Body of pancreas (tissue), 4 donors: ENCODE measurements at regions not wholly inside any gene's neighbourhood (a gene's known extent, or its start where the extent isn't known, plus 50 kb on each side); places are given as distances from the start of the nearest gene placed in this dataset.

Experiments used
- ATAC-seq: fragments of 150-250 bp; one replicate; pipeline ENCODE4 v1.9.1; 2016
- DNase-seq, 4 donors: peaks; one replicate each; pipeline ENCODE4 v3.0.0-alpha.2; 2019
- H3K27ac ChIP-seq, 4 donors: fragments of 200-600 bp; sonication (generic); 1 replicate in 3 of 4; 2 replicates in 1 of 4; pipeline versions ENCODE4 v1.5.1 to v1.6.1; 2016 to 2019; ENCODE audit warnings: mild to moderate bottlenecking in 1 of 4, mixed read lengths in 1 of 4, moderate library complexity in 1 of 4
- H3K27me3 ChIP-seq, 2 donors: fragments of 200-600 bp; sonication (generic); one replicate each; pipeline ENCODE4 v1.6.0; 2016; ENCODE audit warnings: mild to moderate bottlenecking in 1 of 2
- H3K36me3 ChIP-seq, 2 donors: fragments of 200-600 bp; sonication (generic); replicated peaks in 1 of 2; 2 replicates each; pipeline ENCODE4 v1.5.1; 2016; ENCODE audit warnings: low read depth in 2 of 2; ENCODE audit not compliant: insufficient read depth in 1 of 2
- H3K4me1 ChIP-seq: fragments of 200-600 bp; sonication (generic); one replicate; pipeline ENCODE4 v1.6.0; 2016
- H3K4me3 ChIP-seq, 2 donors: fragments of 200-600 bp; sonication (generic); 1 replicate in 1 of 2; 2 replicates in 1 of 2; pipeline ENCODE4 v1.5.1; 2016 to 2019
- H3K9me3 ChIP-seq, 3 donors: fragments of 200-600 bp; sonication (generic); 1 replicate in 2 of 3; 2 replicates in 1 of 3; pipeline ENCODE4 v1.5.1; 2016
- POLR2A ChIP-seq, 3 donors: fragments of 450-650 bp; IDR thresholded peaks; one replicate each; pipeline ENCODE4 v1.6.1; 2016; ENCODE audit warnings: antibody characterized with exemption in 3 of 3, mild to moderate bottlenecking in 2 of 3
- WGBS, 2 donors: methylation state at CpG; one replicate each; pipeline ENCODE4 v1.1.5; 2017; 5-methylcytosine and 5-hydroxymethylcytosine counted together
- intact Hi-C: fragments of 100-400 bp; cut with DNase I; formaldehyde crosslinking; loops from one replicate; pipeline ENCODE4 v1.15.1; 2023
- TF ChIP-seq, protein P1 (sequence below), 7 experiments: fragments of 450-650 bp in 4 of 7; fragments of 200-600 bp in 3 of 7; sonication (generic) in 3 of 7; IDR thresholded peaks; one replicate each; pipeline ENCODE4 v1.5.1; 2016 to 2019; ENCODE audit warnings: antibody characterized with exemption in 7 of 7

DNA sequence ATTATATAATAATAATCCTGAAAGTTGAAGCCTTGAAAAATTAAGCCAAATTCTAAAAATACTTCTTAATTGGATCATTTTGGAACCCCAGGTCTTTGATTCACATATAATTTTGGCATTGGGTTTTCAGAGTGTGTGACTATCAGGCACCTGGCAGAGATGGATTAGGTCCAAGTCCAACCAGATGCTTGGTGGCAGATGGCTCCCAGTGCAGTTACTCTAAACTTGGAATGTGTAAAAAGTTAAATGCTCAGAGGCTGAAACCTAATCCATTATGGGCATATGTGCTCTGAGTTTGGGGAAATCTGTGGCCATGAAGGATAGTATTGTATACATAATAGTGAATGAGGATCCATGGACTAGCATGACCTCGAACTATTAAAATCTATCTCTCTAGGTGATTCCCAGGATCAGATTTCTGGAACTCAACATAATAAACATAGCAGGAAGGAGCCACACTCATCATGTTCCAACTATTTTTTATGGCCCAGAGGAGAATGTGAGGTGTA lies 333.0 kb downstream of the RPRM start:
- Histone ChIP-seq H3K36me3 (no peaks in the 10 kb centered on the region), H3K27ac (no peak overlapping the region), H3K4me3 (no peak overlapping the region), H3K4me1 (peaks cover 8% of the 10 kb centered on the region), H3K27me3 (no peaks in the 10 kb centered on the region), H3K9me3 (no peaks in the 10 kb centered on the region)
- WGBS, 2 donors, result 35 to 43% methylated on average over 1 of the region's 1 CpG
- TF ChIP-seq POLR2A (IDR thresholded peaks at IDR 0.05), result no peak
- TF ChIP-seq, protein P1, sequence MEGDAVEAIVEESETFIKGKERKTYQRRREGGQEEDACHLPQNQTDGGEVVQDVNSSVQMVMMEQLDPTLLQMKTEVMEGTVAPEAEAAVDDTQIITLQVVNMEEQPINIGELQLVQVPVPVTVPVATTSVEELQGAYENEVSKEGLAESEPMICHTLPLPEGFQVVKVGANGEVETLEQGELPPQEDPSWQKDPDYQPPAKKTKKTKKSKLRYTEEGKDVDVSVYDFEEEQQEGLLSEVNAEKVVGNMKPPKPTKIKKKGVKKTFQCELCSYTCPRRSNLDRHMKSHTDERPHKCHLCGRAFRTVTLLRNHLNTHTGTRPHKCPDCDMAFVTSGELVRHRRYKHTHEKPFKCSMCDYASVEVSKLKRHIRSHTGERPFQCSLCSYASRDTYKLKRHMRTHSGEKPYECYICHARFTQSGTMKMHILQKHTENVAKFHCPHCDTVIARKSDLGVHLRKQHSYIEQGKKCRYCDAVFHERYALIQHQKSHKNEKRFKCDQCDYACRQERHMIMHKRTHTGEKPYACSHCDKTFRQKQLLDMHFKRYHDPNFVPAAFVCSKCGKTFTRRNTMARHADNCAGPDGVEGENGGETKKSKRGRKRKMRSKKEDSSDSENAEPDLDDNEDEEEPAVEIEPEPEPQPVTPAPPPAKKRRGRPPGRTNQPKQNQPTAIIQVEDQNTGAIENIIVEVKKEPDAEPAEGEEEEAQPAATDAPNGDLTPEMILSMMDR (IDR thresholded peaks at IDR 0.05), result no peak
- ATAC-seq (peak; percentile 60), DNase-seq (peak; percentile 52 to 73 (median 62))
- intact Hi-C loops, result no loop called here

DNA sequence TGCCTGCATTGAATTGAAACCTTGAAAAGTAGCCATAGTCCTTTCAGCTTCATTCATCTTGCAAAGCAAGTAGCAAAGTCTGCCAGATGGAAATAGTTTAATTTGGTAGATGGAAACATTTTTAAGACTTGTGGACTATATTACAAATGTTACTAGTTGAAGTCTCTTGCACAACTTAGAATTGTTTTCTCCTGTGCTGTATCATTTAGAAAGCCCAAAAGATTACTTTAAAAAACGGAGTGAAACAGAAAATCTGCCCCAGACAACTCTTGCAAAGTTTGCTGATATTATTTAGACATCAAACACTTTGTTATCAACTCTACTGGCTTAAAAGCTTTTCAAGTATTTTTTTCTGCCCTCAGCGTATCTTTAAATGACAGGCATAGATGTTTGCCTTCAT lies 335.0 kb downstream of the RPRM start:
- no peaks in the 10 kb centered on the region for H3K27me3 ChIP-seq
- intact Hi-C loops, result no loop called here
- TF ChIP-seq, protein P1 (IDR thresholded peaks at IDR 0.05), result no peak
- no peak for TF ChIP-seq POLR2A (IDR thresholded peaks at IDR 0.05)
- H3K27ac ChIP-seq, result no peak overlapping the region
- ATAC-seq (no peak), DNase-seq (no peak)
- H3K4me3 ChIP-seq, result no peak overlapping the region
- H3K4me1 ChIP-seq, result peaks cover 8% of the 10 kb centered on the region
- no peaks in the 10 kb centered on the region for H3K9me3 ChIP-seq
- 5 to 10% methylated on average over 2 of the region's 2 CpGs for WGBS, 2 donors
- H3K36me3 ChIP-seq, result no peaks in the 10 kb centered on the region

GRCh38 chr2:153140498-153140897 lies 338.1 kb downstream of the RPRM start:
- TF ChIP-seq POLR2A (IDR thresholded peaks at IDR 0.05), result no peak
- TF ChIP-seq, protein P1 (IDR thresholded peaks at IDR 0.05), result no peak

DNA sequence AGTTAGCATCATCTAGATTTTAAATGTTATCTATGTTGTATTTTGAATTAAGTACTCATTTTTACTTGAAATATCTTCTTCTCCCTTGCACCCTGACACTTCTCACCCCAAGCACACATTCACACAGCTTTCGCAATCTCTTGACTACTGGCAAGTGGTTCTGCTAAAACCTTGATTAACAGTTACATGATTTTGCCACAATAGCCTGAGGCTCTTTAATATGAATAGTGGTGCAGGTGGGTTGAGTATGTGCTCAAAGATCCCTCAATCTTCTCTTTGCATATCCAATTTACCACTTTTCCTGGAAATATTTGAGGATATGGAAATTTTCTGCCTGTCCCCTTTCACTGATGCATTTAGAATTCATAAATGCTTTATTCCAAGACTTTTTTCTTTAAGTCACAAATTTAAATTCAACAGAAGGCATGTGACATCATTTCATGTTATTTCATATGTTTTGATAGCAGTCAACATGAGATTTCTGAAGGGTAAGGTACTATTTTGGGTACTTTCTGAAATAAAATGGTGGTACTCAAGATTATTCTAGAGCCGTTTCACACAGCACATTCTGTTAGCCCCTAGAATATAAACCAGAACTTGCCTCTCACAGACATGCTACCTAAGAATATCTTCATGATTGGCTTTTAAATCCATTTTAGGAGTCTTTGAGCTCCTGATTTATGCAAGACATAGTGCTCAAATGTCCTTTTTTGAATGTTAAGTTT lies 339.7 kb downstream of the RPRM start:
- no peak for ATAC-seq
- intact Hi-C loops, result no loop called here

More at GRCh38 chr2:153140498-153140897, 338.1 kb downstream of the RPRM start:
- intact Hi-C loops, result no loop called here
- DNase-seq (no peak), ATAC-seq (no peak)
- H3K36me3 ChIP-seq, result no peaks in the 10 kb centered on the region
- no peak overlapping the region for H3K4me3 ChIP-seq
- H3K9me3 ChIP-seq, result no peaks in the 10 kb centered on the region
- WGBS, 2 donors, result 88 to 98% methylated on average over 1 of the region's 1 CpG
- peaks cover 3% of the 10 kb centered on the region for H3K4me1 ChIP-seq
- no peak overlapping the region for H3K27ac ChIP-seq
- no peaks in the 10 kb centered on the region for H3K27me3 ChIP-seq

More for the DNA sequence above, 339.7 kb downstream of the RPRM start:
- Histone ChIP-seq H3K27ac (no peak overlapping the region), H3K27me3 (no peaks in the 10 kb centered on the region), H3K4me3 (no peak overlapping the region), H3K36me3 (no peaks in the 10 kb centered on the region), H3K4me1 (no peaks in the 10 kb centered on the region), H3K9me3 (no peaks in the 10 kb centered on the region)
- no peak for DNase-seq
- WGBS, 2 donors, result 80 to 91% methylated on average over 2 of the region's 2 CpGs
- TF ChIP-seq, protein P1 (IDR thresholded peaks at IDR 0.05), result no peak
- no peak for TF ChIP-seq POLR2A (IDR thresholded peaks at IDR 0.05)
